Esophagus squamous epithelium (tissue), 4 donors: ENCODE measurements at regions not wholly inside any gene's neighbourhood (a gene's known extent, or its start where the extent isn't known, plus 50 kb on each side); places are given as distances from the start of the nearest gene placed in this dataset.

ENCODE experiments used
- CTCF ChIP-seq, 6 experiments: fragments of 450-650 bp in 4 of 6; fragments of 200-600 bp in 2 of 6; sonication (generic) in 2 of 6; IDR thresholded peaks; one replicate each; pipeline ENCODE4 v1.5.1; 2016 to 2019; ENCODE audit warnings: antibody characterized with exemption in 6 of 6, mild to moderate bottlenecking in 4 of 6, moderate library complexity in 4 of 6
- POLR2A ChIP-seq, 4 donors: fragments of 450-650 bp; IDR thresholded peaks; one replicate each; pipeline ENCODE4 v1.6.1; 2017; ENCODE audit warnings: antibody characterized with exemption in 4 of 4, mild to moderate bottlenecking in 4 of 4, moderate library complexity in 3 of 4

DNA sequence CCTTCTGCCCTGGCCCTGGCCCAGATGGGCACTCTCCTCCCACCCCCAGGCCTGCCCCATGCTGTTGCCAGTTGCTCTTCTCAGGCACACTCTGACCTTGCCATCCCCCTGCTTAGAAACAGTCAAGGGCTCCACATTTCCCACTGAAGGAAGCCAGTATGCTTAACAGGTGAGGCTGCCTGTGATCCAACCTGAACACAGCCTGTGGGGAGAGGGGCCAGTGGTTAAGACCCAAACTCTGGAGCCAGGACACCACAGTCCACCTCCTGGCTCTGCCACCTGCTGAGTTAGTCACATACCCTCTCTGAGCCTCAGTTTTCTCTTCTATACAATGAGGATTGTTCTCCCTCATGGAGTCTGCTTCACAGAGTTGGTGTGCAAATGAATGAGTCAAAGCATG, 526.9 kb downstream of the MATN1 start:
- TF ChIP-seq CTCF (IDR thresholded peaks at IDR 0.05) (no peak), POLR2A (IDR thresholded peaks at IDR 0.05) (no peak)
